HCT116 (cell line): ENCODE measurements at regions not wholly inside any gene's neighbourhood (a gene's known extent, or its start where the extent isn't known, plus 50 kb on each side); places are given as distances from the start of the nearest gene placed in this dataset.
"Not testable (repeated sequence)": the region's sequence is repeated elsewhere in the genome, so short reads cannot be mapped to it uniquely, and the experiment has no call there.

Experiments used
- ATAC-seq: fragments of 200-7000 bp; cut with Tn5 transposase; 2 replicates; pipeline ENCODE4 v1.9.1; 2020; ENCODE audit warnings: mild to moderate bottlenecking, moderate library complexity
- BruUV-seq: library from RNA; stranded (reverse); fragments of 400-500 nt; replicated peaks from 2 replicates; lab custom pipeline; 2021; lab: Mats Ljungman, UMichigan
- CTCF ChIA-PET: fragments of 300-600 bp; sonication (Branson Sonifier 250); formaldehyde crosslinking; loops from one replicate; lab custom pipeline; 2021; ENCODE audit warnings: antibody characterized with exemption; lab: Charles Lee
- POLR2A ChIA-PET: fragments of 300-600, 350-600 bp; sonication (Branson Sonifier 250); formaldehyde crosslinking; loops from one replicate; lab custom pipeline; 2021; ENCODE audit warnings: antibody characterized with exemption; lab: Charles Lee
- RAD21 ChIA-PET, 2 experiments: fragments of 300-600 bp; sonication (Branson Sonifier 250); formaldehyde crosslinking; loops; one replicate each; lab custom pipeline; 2023; ENCODE audit warnings: low total read pairs in 2 of 2; ENCODE audit not compliant: uncharacterized antibody in 2 of 2, unreplicated experiment in 2 of 2, low non-redundant PET in 1 of 2; lab: Charles Lee
- DNase-seq: peaks from one replicate; pipeline ENCODE4 v3.0.0-alpha.2; 2010; ENCODE audit warnings: low read depth, low spot score
- H2AFZ ChIP-seq: fragments of 200-600 bp; shearing (Covaris generic), sonication (generic); 2 replicates; pipeline ENCODE4 v1.6.1; 2017; ENCODE audit warnings: low read depth, mixed run types, mixed read lengths, antibody characterized with exemption, low read length; ENCODE audit not compliant: poor library complexity, severe bottlenecking
- H3K27ac ChIP-seq: 2 replicates; pipeline ENCODE4 v1.5.1; 2012; ENCODE audit warnings: low read depth, low read length
- H3K27me3 ChIP-seq: fragments of 200-600 bp; sonication (generic); 2 replicates; pipeline ENCODE4 v1.6.1; 2016; ENCODE audit warnings: mixed run types, low read length, mixed read lengths; ENCODE audit not compliant: insufficient read depth
- H3K36me3 ChIP-seq, 2 experiments: fragments of 200-500 bp in 1 of 2; fragments of 200-600 bp in 1 of 2; sonication (Bioruptor generic) in 1 of 2; sonication (generic) in 1 of 2; 2 replicates each; pipeline versions ENCODE4 v1.5.1 to v1.6.1; 2014 to 2016; ENCODE audit warnings: low read length in 2 of 2, inconsistent platforms in 1 of 2, mixed read lengths in 1 of 2, mixed run types in 1 of 2; ENCODE audit not compliant: insufficient read depth in 2 of 2, control insufficient read depth in 1 of 2
- H3K4me1 ChIP-seq, 2 experiments: fragments of 200-600 bp in 1 of 2; sonication (generic) in 1 of 2; 2 replicates each; pipeline versions ENCODE4 v1.5.1 to v1.6.1; 2012 to 2017; ENCODE audit warnings: low read length in 2 of 2, inconsistent platforms in 1 of 2, mild to moderate bottlenecking in 1 of 2, mixed read lengths in 1 of 2, mixed run types in 1 of 2, moderate library complexity in 1 of 2; ENCODE audit not compliant: insufficient read depth in 2 of 2, control insufficient read depth in 1 of 2
- H3K4me2 ChIP-seq: fragments of 200-600 bp; sonication (generic); 2 replicates; pipeline ENCODE4 v1.6.1; 2017; ENCODE audit warnings: mixed run types, low read length, mixed read lengths
- H3K4me3 ChIP-seq, 2 experiments: fragments of 200-600 bp in 1 of 2; sonication (generic) in 1 of 2; replicated peaks in 1 of 2; 2 replicates each; pipeline ENCODE4 v1.5.1; 2011 to 2016; ENCODE audit warnings: low read length in 2 of 2, control low read depth in 1 of 2, low read depth in 1 of 2, mild to moderate bottlenecking in 1 of 2, mixed read lengths in 1 of 2, mixed run types in 1 of 2
- H3K79me2 ChIP-seq: fragments of 200-600 bp; sonication (generic); 2 replicates; pipeline ENCODE4 v1.6.1; 2017; ENCODE audit warnings: mild to moderate bottlenecking, mixed run types, low read length, moderate library complexity, mixed read lengths; ENCODE audit not compliant: insufficient read depth
- H3K9ac ChIP-seq: fragments of 200-600 bp; sonication (generic); 2 replicates; pipeline ENCODE4 v1.6.1; 2016; ENCODE audit warnings: low read length, mixed read lengths
- H3K9me2 ChIP-seq: fragments of 200-600 bp; sonication (generic), shearing (Covaris generic); 2 replicates; pipeline ENCODE4 v1.6.1; 2017; ENCODE audit warnings: mixed run types, mild to moderate bottlenecking, moderate library complexity; ENCODE audit not compliant: insufficient read depth
- H3K9me3 ChIP-seq, 2 experiments: fragments of 200-500 bp in 1 of 2; fragments of 200-600 bp in 1 of 2; sonication (Bioruptor generic) in 1 of 2; sonication (generic) in 1 of 2; 2 replicates each; pipeline ENCODE4 v1.6.1; 2014 to 2017; ENCODE audit warnings: low read length in 2 of 2, mixed read lengths in 2 of 2, inconsistent platforms in 1 of 2, low read depth in 1 of 2, mild to moderate bottlenecking in 1 of 2, mixed run types in 1 of 2, moderate library complexity in 1 of 2; ENCODE audit not compliant: control insufficient read depth in 1 of 2, insufficient read depth in 1 of 2
- H4K20me1 ChIP-seq: fragments of 200-600 bp; sonication (generic), shearing (Covaris generic); 2 replicates; pipeline ENCODE4 v1.6.1; 2017; ENCODE audit warnings: mixed run types, mild to moderate bottlenecking, moderate library complexity; ENCODE audit not compliant: insufficient read depth
- CBX3 ChIP-seq: IDR thresholded peaks from 2 replicates; pipeline ENCODE4 v1.6.1; 2012; ENCODE audit warnings: low read depth
- CEBPB ChIP-seq: IDR thresholded peaks from 2 replicates; pipeline ENCODE4 v1.6.1; 2012; ENCODE audit warnings: low read depth
- EGR1 ChIP-seq: IDR thresholded peaks from 2 replicates; pipeline ENCODE4 v1.6.1; 2012; ENCODE audit warnings: low read depth
- ELF1 ChIP-seq: IDR thresholded peaks from 2 replicates; pipeline ENCODE4 v1.6.1; 2012; ENCODE audit warnings: low read depth, borderline replicate concordance
- EZH2 ChIP-seq: fragments of 200-600 bp; sonication (generic); IDR thresholded peaks from 2 replicates; pipeline ENCODE4 v1.6.1; 2017; ENCODE audit warnings: antibody characterized with exemption, mixed run types
- EZH2phosphoT487 ChIP-seq: fragments of 200-600 bp; IDR thresholded peaks from 2 replicates; pipeline ENCODE4 v1.6.1; 2018; ENCODE audit warnings: antibody characterized with exemption, borderline replicate concordance
- FOSL1 ChIP-seq: IDR thresholded peaks from 2 replicates; pipeline ENCODE4 v1.6.1; 2012; ENCODE audit warnings: low read depth
- RAD21 ChIP-seq: IDR thresholded peaks from 2 replicates; pipeline ENCODE4 v1.6.1; 2012; ENCODE audit warnings: low read depth, mild to moderate bottlenecking
- SIN3A ChIP-seq: IDR thresholded peaks from 2 replicates; pipeline ENCODE4 v1.6.1; 2012; ENCODE audit warnings: low read depth
- TCF7L2 ChIP-seq: IDR thresholded peaks from 2 replicates; pipeline ENCODE4 v1.7.0; 2011; ENCODE audit warnings: borderline replicate concordance, inconsistent platforms; ENCODE audit not compliant: insufficient read depth, insufficient read length; ENCODE audit errors: extremely low read depth
- ZNF274 ChIP-seq: fragments of 200-500 bp; sonication (Bioruptor generic); IDR thresholded peaks from 2 replicates; pipeline ENCODE4 v1.6.1; 2014; ENCODE audit warnings: mild to moderate bottlenecking, low read depth, low read length, inconsistent platforms
- intact Hi-C: fragments of 100-400 bp; cut with micrococcal nuclease; formaldehyde crosslinking; loops from 2 replicates; pipeline ENCODE4 v1.10.0; 2022

DNA sequence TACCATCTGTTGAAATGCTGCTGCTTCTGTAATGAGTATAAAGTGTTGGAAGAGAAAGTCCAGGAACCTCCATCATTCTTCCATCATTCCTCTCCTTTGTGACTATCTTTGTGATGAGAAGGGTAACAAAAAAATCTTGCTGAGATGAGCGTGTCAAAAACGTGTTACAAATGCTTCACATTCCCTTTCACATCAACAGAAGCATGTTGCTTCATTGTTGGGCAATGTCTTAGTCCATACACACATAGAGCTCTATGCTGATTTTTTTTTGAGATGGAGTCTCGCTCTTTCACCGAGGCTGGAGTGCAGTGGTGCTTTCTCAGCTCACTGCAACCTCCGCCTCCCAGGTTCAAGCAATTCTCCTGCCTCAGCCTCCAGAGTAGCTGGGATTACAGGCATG, 114.1 kb upstream of the ESR1 start (continued):
- TF ChIP-seq CBX3 (no peak), CEBPB (no peak), TCF7L2 (no peak)

DNA sequence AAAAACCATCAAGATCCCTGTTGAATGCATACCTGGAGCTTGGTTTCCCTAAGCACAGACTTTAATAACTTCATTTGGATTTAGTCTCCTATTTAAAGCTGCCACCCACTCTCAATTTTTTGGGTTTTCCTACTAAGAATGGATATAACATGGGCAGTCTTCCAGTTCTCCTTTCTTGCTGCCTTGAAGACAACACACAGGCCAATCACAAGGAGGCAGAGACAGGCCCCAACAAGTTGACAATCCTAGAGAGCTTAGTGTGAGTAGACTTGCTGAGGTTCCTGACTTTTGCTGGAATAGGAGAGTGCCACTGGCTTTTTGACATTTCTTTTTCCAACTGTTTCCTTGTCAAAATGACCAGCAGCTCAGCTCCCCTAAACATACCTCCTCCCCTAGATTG, 112.3 kb upstream of the ESR1 start:
- Histone ChIP-seq H2AFZ (no peak overlapping the region), H3K27me3 (no peaks in the 10 kb centered on the region), H4K20me1 (no peaks in the 10 kb centered on the region), H3K4me3 (no peak overlapping the region), H3K79me2 (no peaks in the 10 kb centered on the region), H3K9me2 (no peaks in the 10 kb centered on the region), H3K27ac (no peak overlapping the region), H3K36me3 (no peaks in the 10 kb centered on the region), H3K4me1 (peaks cover 0 to 6% of the 10 kb centered on the region in 2 experiments; a peak in 1 of 4 replicates), H3K9me3 (no peaks in the 10 kb centered on the region), H3K4me2 (no peak overlapping the region), H3K9ac (no peak overlapping the region)
- ChIA-PET RAD21 (no interaction called here), CTCF (interaction anchor here (1.1 to 1.5 kb wide), 2 partner anchors 20 to 429 kb away, joined by 4 read pairs; no protein-coding TSS in a partner anchor), POLR2A (no interaction called here)
- DNase-seq (no peak), ATAC-seq (no peak)
- TF ChIP-seq CEBPB (no peak), EZH2 (no peak), ELF1 (no peak), RAD21 (no peak), EGR1 (no peak), FOSL1 (no peak), ZNF274 (no peak), SIN3A (no peak), EZH2phosphoT487 (no peak)
- BruUV-seq = no TSS peak
- intact Hi-C loops = no loop called here

DNA sequence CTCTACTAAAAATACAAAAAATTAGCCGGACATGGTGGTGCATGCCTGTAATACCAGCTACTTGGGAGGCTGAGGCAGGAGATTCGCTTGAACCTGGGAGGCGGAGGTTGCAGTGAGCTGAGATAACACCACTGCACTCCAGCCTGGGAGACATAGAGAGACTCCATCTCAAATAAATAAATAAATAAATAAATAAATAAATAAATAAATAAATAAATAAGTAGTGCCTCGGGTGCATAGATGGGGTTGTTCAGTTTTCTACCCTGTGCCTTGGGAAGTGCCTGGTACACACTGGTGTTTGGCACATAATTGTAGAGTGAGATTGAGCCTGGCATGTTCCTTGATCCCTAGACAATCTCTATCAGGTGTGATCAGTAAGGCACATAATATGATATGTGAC, 111.2 kb upstream of the ESR1 start:
- RAD21 ChIA-PET = interaction anchor here in 1 of 2 experiments (0.7 kb wide), 1 partner anchor 757 kb away, joined by 3 read pairs; no protein-coding TSS in a partner anchor
- H4K20me1 ChIP-seq, H3K9me2 ChIP-seq, H3K27ac ChIP-seq, BruUV-seq, H3K9ac ChIP-seq, intact Hi-C loops, H3K4me2 ChIP-seq, DNase-seq, ATAC-seq, CTCF ChIA-PET, H3K27me3 ChIP-seq, POLR2A ChIA-PET, H3K4me1 ChIP-seq, H3K4me3 ChIP-seq, H2AFZ ChIP-seq, H3K79me2 ChIP-seq, H3K9me3 ChIP-seq, H3K36me3 ChIP-seq: not testable (repeated sequence)
